GM19351 (cell line): ENCODE measurements at regions not wholly inside any gene's neighbourhood (a gene's known extent, or its start where the extent isn't known, plus 50 kb on each side); places are given as distances from the start of the nearest gene placed in this dataset.
"Not testable (repeated sequence)": the region's sequence is repeated elsewhere in the genome, so short reads cannot be mapped to it uniquely, and the experiment has no call there.

Experiments used
- ATAC-seq: cut with Tn5 transposase; IDR thresholded peaks from one replicate; pipeline ENCODE4 v1.9.1; 2021; ENCODE audit warnings: mild to moderate bottlenecking, moderate library complexity; ENCODE audit not compliant: unreplicated experiment

DNA sequence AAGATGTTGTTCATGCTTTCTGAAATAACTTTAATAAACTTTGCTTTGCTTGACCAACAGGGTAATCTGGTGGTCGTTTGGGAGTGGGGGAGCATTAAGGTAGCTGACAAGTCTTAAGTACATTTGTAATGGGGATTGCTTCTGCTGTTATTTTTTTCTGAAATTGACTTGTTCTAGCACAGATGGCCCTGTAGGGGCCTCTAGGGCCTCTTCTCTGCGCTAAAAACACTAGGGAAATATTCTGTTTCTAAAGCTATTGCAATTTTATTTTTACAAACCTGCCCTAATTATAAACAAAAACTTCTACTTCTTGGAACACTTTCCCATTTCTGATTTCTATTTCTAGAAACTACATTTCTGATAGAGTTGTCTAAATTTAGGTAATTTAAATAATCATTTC lies 191.3 kb upstream of the KCNJ3 start:
- no peak for ATAC-seq

DNA sequence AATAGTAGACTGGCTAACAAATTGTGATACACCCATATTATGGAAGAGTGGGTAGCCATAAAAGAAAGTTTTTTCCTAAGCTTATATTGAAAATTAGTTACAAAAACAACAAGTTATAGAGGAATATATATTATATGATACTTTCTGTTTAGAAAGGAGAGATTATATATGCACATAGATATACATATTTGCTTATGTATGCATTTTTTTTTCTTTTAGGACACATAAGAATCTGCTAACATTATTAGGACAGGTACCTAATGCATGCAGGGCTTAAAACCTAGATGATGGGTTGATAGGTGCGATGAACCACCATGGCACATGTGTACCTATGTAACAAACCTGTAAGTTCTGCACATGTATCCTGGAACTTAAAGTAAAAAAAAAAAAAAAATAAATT lies 179.6 kb upstream of the KCNJ3 start:
- no peak for ATAC-seq

DNA sequence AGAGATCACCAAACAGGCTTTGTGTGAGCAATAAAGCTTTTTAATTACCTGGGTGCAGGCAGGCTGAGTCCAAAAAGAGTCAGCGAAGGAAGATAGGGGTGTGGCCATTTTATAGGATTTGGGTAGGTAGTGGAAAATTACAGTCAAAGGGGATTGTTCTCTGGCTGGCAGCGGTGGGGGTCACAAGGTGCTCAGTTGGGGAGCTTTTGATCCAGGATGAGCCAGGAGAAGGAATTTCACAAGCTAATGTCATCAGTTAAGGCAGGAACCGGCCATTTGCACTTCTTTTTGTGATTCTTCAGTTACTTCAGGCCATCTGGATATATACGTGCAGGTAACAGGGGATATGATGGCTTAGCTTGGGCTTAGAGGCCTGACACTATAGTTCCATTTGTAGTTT lies 177.5 kb upstream of the KCNJ3 start:
- ATAC-seq: not testable (repeated sequence)

DNA sequence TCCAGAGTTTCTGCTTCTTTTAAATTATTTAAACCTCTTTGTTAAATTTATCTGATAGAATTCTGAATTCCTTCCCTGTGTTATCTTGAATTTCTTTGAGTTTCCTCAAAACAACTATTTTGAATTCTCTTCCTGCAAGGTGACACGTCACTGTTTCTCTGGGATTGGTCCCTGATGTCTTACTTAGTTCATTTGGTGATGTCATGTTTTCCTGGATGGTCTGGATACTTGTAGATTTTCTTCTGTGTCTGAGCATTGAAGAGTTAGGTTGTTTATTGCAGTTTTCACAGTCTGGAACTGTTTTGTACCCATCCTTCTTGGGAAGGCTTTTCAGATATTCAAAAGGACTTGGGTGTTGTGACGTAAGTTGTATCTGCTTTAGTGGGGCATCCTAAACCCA lies 172.3 kb upstream of the KCNJ3 start:
- ATAC-seq: no peak

DNA sequence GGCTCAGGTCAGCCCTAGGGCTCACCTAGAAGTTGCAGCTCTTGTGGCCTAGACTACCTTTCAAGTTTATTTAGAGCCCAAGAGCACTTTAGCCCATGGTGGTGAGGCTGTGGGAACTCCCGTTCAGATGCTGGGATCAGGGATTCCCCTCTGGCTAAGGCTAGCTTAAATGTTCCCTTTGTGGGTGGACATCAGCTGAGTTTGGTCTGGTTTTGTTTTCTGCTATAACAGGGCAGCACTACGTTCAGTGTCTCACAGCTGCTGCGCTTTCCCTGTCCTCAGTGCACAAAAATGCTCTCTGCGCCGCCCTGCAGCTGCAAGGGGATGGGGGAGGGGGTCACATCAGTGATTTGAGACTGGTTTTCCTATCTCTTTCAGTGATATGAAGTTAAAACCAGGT lies 170.5 kb upstream of the KCNJ3 start:
- ATAC-seq: no peak

DNA sequence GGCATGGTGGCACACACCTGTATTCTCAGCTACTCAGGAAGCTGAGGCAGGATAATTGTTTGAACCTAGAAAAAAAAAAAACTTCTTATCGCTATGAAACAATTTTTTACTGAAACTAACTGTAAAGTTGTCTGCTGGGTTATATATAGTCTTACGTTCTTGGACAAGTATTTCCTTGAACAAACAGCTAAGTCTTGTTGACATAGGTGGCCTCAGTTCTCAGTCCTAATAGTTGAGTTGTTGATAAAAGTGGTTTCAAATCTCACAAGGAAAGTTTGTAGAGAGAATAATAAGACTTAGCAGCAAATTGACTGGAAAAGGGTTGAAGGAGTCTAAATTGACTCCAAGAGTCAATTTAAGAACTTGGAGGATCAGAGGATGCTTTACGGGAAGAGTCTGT lies 166.5 kb upstream of the KCNJ3 start:
- ATAC-seq: no peak

DNA sequence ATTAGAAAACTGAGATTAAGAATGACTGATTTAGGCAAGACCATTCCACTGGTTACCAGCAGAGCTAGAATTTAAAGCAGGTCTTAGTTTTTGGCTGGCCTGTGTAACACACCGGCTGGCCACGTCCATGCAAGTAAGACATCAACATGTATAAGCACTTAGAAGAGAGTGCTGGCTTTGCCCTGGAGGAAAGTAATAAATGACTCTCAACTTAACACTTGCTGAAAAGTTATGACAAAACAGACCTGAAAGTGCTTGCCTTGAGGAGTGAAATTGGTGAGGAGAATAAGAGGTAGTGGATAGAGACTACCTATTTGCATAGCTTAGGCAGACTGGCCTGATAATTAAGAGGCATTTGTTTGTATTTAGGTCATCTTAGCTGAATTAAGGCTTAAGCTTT lies 165.7 kb upstream of the KCNJ3 start:
- no peak for ATAC-seq

DNA sequence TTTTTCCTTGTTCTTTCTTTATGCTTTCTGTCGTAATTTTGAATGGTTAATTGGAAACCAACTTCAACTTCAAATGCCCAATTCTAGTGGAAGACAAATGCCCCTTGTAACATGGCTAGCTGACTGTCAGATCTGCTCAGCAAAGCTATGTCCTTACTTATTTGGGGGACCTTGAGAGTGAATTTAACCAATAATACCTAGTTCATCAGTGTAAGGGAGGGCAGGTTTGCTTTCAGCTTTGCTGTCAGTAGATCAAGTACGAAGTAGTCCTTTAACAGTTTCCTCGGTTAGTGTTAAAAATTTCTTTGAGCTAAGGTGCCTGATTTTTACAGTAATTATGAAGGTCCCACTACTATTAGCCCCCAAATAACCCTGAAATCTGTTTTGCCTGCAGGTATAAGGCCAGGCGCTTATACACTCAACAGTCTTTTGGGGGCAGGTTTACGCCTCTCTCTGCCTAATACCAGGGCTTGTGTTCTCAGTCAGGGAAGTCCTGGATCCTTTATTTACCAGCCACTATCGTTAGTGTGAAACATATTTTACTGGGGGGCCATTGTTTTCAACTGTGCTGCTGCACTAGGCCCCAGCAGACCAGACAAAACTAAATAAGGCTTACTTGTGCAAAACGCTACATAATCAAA lies 165.1 kb upstream of the KCNJ3 start:
- ATAC-seq: no peak

DNA sequence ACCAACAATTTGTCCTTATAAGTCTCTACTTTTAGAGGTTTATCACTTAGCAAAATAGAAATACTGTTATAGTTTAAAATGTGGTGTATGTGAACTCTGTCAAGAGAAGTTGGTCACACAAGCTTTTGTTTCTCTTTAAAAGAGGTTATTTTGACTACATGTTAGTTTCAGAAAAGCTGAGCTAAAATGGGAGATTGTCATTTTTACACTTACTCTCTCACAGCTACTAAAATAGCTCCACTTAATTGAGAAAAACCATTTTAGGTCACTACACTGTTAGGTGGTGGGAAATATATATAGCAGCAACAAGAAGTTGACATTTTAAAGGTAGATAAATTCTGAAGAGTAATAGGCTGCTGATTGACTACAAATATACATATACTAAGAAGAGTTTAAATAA lies 161.5 kb upstream of the KCNJ3 start:
- ATAC-seq: peak; percentile 73

DNA sequence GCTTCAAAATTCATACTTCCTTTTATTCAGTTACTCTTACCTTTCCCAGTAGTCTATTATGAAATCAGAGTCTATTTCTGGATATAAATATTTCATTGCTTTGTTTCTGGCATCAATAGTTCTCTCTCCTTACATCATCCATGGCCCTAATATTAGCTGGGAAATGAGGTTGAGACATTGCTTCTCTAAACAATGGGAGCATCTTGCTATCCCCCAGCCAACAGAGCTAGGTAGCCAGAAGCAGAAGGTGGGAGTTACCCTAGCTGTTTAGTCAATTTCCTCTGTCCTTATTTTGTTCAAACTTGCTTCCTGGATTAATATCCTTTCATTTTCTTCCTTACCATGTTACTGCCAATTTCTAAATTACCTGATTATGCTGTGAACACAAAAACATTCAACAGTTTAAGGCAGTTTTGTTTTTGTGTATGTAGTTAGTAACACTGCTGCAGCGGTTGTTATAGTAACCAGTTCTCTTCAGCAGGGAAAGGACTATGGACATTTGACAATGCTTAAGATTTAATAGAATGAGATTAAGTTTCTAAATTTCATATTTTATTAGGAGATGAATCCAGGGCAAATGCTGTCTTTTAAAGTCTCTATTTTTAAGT lies 160.5 kb upstream of the KCNJ3 start:
- ATAC-seq: no peak

DNA sequence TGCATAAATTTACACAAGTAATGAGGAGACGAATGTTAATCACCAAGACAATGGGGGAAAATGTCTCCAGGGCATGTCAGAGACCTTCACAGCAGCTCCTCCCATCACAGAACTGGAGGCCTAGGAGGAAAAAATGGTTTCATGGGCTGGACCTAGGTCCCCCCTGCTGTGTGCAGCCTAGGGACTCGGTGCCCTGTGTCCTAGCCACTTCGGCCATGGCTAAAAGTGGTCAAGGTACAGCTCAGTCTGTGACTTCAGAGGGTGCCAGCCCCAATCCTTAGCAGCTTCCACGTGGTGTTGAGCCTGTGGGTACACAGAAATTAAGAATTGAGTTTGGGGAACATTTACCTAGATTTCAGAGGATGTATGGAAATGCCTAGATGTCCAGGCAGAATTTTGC lies 152.2 kb upstream of the KCNJ3 start:
- no peak for ATAC-seq

DNA sequence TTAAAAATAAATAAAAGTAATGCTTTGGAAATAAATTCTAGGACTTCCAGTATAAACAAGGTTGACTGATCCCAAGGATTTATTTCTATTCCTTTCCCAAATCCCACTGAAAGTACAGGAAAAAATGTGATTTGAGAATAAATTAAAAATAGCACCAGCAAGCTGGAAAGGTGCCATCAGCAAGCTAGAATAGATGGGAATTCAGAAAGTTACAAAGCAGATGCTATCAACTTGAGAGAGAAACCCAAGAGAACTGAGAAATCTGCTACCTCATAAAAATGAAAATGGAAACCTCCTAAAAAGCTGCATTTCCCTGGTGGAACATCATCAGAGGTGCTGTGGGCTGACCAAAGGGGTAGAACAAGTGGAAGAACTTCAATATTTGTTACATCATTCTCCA lies 148.6 kb upstream of the KCNJ3 start:
- ATAC-seq: no peak

DNA sequence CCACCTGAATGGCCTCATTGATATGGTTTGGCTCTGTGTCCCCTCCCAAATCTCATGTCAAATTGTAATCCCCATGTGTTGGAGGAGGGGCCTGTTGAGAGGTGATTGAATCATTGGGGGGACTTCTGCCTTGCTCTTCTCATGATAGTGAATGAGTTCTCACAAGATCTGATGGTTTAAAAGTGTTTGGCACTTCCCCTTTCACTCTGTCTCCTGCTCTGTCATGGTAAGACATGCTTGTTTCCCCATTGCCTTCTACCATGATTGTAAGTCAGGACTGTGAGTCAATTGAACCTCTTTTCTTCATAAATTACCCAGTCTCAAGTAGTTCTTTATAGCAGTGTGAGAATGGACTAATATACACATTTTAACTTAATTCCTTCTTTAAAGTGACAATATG lies 146.8 kb upstream of the KCNJ3 start:
- ATAC-seq: no peak

DNA sequence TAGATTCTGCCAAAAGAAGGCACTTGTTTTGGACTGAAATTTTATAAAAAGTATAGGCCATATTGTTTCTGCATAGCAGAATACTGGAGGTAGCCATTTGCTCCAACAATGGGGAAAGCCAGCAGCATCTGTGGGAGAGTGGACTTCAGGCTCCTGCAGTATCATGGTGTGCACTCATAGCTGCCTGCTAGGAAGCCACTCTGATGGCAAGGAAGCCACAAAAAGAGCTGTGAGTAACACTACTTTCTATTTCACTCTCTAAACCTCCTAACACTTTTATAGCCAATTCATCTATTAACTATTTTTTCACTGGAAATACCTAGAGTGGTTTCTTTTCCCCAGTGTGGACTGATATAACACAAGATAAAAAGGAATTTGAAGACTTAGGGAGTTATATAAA lies 144.4 kb upstream of the KCNJ3 start:
- peak; percentile 48 for ATAC-seq

DNA sequence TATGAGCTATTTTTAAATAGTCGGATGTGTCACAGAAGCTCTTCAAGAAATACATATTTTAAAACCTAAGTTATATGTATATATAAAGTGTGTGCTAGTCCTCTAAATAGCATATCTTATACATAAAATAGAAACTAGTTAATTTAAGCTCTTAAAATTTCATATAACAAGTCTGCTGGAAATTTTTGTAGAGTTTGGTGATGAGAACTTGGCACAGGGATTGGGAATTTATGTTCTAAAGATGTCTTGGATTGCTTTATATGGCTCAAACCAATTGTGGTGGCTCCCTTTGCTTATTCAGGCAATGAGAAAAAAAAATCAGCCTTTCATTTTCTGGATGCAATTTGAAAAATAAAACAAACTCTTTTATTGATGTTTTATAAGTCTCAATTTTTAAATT lies 142.8 kb upstream of the KCNJ3 start:
- ATAC-seq: no peak

DNA sequence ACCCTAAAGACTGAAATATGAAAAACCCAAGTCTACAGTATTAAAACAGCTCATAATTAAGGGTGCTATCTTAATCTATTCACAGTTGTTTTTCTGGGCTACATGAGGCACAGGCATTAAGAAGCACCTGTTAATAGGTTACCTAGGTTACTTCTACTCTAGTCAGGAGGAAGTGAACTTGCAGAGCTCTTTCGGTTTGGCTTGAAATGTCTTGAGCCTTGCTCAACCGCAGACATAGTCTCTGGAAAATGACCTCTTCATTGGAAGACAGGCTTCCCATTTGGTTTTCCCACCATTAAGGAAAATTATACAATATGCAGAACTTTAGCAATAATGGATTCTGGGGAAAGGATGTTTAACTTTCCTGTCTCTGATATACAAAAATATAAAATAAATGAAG lies 142.3 kb upstream of the KCNJ3 start:
- ATAC-seq: no peak

DNA sequence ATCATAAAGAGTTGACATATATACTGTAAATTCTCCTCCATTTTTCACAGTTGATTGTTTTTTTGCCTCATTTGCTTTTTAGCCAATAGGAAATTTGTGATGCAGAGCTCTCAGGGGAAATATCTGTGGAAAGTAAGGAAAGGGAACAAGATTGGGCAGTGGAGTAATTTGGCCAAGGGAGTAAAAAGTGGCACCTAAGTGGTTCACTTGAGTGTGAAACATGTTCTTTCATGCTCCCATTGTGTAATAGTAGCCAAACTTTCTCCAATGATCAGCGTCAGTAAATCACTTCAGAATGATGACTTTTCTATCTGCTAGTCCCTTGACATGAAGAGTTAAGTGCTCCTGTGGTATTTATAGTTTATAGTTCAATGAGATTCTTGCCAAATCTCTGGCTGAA lies 141.9 kb upstream of the KCNJ3 start:
- ATAC-seq: no peak

DNA sequence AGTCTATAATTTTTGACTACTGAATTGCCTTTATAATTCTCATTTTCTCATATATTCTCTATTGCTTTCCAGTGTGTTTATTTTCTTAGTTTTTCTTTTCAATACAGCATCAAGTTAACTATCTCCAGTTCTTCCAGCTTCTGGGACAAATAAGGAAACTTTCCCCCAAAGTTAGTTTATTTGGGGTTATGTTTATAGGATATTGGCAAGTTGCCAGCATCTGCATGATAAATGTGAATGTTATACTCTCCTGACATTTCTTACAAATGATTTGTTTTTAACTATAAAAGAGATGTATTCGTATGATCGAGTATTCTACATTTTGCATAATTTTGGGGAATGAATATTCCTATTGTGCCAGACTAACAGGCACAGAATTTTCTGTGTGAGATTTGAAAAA lies 140.6 kb upstream of the KCNJ3 start:
- ATAC-seq: no peak

DNA sequence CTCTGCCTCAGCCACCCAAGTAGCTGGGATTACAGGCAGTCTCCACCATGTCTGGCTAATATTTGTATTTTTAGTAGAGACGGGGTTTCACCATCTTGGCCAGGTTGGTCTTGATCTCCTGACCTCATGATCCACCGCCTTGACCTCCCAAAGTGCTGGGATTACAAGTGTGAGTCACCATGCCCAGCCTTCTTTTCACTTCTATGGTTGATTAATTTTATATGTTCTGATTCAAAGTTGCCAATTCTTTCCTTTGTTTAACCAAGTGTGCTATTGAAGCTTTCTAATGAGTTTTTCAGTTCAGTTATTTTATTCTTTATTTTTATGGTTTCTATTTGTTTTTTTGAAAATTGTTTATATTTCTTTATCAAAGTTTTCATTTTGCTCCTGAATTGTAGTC lies 133.1 kb upstream of the KCNJ3 start:
- no peak for ATAC-seq

DNA sequence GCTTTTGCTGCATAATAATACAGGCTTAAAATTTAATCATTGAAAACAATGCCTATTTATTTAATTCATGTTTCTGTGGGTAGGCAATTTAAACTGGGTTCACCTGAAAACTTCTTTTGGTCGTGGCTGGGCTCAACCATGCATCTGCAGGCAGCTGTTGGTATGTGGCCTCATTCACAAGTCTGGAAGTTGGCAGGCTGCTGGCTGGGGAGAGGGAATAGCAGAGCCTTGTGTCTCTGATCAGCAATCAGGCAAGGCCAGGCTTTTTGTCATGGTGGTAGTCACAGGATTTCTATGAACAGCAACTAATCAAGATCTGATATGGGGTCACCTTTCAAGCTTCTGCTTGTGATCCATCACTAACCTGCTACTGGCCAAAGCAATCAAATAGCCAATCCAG lies 130.1 kb upstream of the KCNJ3 start:
- no peak for ATAC-seq

DNA sequence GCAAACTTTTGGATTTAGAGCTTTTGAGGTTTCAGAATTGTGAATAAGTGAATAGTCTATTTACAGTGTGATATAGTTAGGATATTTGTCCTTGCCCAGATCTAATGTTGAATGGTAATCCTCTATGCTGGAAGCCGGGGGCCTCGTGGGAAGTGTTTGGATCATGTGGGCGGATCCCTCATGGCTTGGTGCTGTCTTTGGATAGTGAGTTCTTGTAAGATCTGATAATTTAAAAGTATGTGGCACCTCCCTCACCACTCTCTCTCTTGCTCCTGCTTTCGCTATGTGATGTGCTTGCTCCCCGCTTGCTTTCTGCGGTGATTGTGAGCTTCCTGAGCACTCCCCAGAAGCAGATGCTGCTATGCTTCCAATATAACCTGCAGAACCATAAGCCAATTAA lies 128.0 kb upstream of the KCNJ3 start:
- ATAC-seq: no peak

DNA sequence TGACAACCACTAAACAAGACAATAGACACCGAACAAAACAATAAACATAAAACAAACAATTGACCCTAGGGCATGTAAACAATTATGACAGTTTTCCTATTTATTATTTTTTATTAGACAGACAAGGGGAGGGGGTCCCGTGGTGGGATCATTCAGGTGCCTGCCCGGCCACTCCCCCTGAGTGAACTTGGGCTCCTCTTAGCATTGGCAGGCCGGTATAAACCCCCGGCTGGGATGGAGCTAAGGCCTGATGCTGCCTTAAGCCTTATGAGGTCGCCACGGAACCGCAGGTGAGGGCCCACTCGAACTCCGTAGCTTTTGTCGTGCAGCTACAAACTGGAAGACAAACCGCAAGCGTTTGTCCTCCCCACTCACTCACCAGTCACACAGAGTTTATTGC lies 121.8 kb upstream of the KCNJ3 start:
- ATAC-seq: not testable (repeated sequence)

DNA sequence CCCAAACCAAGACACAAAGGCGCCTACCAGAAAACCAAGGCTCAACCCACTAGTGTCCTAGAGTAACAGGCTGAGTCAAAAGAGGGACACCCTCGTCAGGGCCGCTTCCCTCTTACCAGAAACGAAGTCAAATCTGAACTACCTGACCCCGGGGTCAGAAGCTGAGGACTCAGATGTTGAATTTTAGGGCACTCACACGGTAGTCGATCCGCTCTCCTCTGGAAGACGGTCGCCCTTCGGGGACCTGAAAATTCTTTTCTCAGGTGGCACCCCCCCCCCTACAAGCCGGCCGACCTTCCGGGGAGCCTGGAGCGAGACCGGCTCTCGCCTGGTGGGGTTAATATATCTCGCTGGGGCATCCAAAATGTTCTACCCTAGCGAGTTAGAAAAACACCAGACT lies 121.1 kb upstream of the KCNJ3 start:
- no peak for ATAC-seq
